RWPE2 (cell line): ENCODE measurements at regions not wholly inside any gene's neighbourhood (a gene's known extent, or its start where the extent isn't known, plus 50 kb on each side); places are given as distances from the start of the nearest gene placed in this dataset.

ENCODE experiments used
- ATAC-seq: fragments of 200-7000 bp; cut with Tn5 transposase; 3 replicates; pipeline ENCODE4 v1.9.1; 2021; ENCODE audit warnings: low read depth
- DNase-seq: peaks from one replicate; pipeline ENCODE4 v3.0.0-alpha.2; 2020; ENCODE audit warnings: low spot score
- H3K27ac ChIP-seq: fragments of 450-650 bp; 2 replicates; pipeline ENCODE4 v1.5.1; 2017; ENCODE audit warnings: mild to moderate bottlenecking; ENCODE audit not compliant: poor library complexity, severe bottlenecking
- H3K27me3 ChIP-seq: fragments of 250-450 bp; sonication (Bioruptor Pico); 2 replicates; pipeline ENCODE4 v1.5.1; 2021; ENCODE audit warnings: mild to moderate bottlenecking, moderate library complexity; ENCODE audit not compliant: insufficient read depth, poor library complexity, severe bottlenecking
- H3K36me3 ChIP-seq: fragments of 250-450 bp; sonication (Bioruptor Pico); 2 replicates; pipeline ENCODE4 v1.5.1; 2020; ENCODE audit warnings: low read depth, mild to moderate bottlenecking, moderate library complexity
- H3K4me1 ChIP-seq: fragments of 250-450 bp; sonication (Bioruptor Pico); 2 replicates; pipeline ENCODE4 v1.5.1; 2021; ENCODE audit warnings: mild to moderate bottlenecking, moderate library complexity; ENCODE audit not compliant: insufficient read depth, poor library complexity, severe bottlenecking
- H3K4me3 ChIP-seq: fragments of 250-450 bp; sonication (Bioruptor Pico); 2 replicates; pipeline ENCODE4 v1.5.1; 2021; ENCODE audit warnings: mild to moderate bottlenecking, moderate library complexity; ENCODE audit not compliant: severe bottlenecking
- H3K9me3 ChIP-seq: fragments of 250-450 bp; sonication (Bioruptor Pico); 2 replicates; pipeline ENCODE4 v1.5.1; 2021; ENCODE audit warnings: mild to moderate bottlenecking, moderate library complexity; ENCODE audit not compliant: severe bottlenecking
- CTCF ChIP-seq: fragments of 450-650 bp; IDR thresholded peaks from one replicate; pipeline ENCODE4 v1.5.1; 2017; ENCODE audit warnings: mild to moderate bottlenecking, moderate library complexity; ENCODE audit not compliant: poor library complexity, severe bottlenecking

- TF ChIP-seq CTCF = no peak
- no peak overlapping the region for H3K4me3 ChIP-seq
- H3K27ac ChIP-seq = no peak overlapping the region
- H3K9me3 ChIP-seq = peaks cover 2% of the 10 kb centered on the region
- no peaks in the 10 kb centered on the region for H3K4me1 ChIP-seq
- ATAC-seq (no peak), DNase-seq (no peak)
- no peaks in the 10 kb centered on the region for H3K36me3 ChIP-seq
- no peaks in the 10 kb centered on the region for H3K27me3 ChIP-seq
Observed at GRCh38 chr2:220068846-220069245, 441.4 kb downstream of the SLC4A3 start.

GRCh38 chr2:220070349-220070748 lies 442.9 kb downstream of the SLC4A3 start:
- no peaks in the 10 kb centered on the region for H3K27me3 ChIP-seq
- no peak overlapping the region for H3K27ac ChIP-seq
- no peak for ATAC-seq

GRCh38 chr2:220071696-220072095 lies 444.3 kb downstream of the SLC4A3 start:
- TF ChIP-seq CTCF = no peak
- H3K36me3 ChIP-seq = no peaks in the 10 kb centered on the region
- no peaks in the 10 kb centered on the region for H3K27me3 ChIP-seq
- H3K4me3 ChIP-seq = no peak overlapping the region
- H3K4me1 ChIP-seq = no peaks in the 10 kb centered on the region
- H3K9me3 ChIP-seq = peaks cover 2% of the 10 kb centered on the region
- DNase-seq = no peak
- ATAC-seq = no peak
- H3K27ac ChIP-seq = no peak overlapping the region

More at GRCh38 chr2:220070349-220070748, 442.9 kb downstream of the SLC4A3 start:
- TF ChIP-seq CTCF = no peak
- no peak overlapping the region for H3K4me3 ChIP-seq
- H3K9me3 ChIP-seq = peaks cover 2% of the 10 kb centered on the region
- no peaks in the 10 kb centered on the region for H3K4me1 ChIP-seq
- DNase-seq = no peak
- H3K36me3 ChIP-seq = no peaks in the 10 kb centered on the region

GRCh38 chr2:220072669-220073220 lies 445.3 kb downstream of the SLC4A3 start:
- ATAC-seq = no peak
- H3K9me3 ChIP-seq = peaks cover 2% of the 10 kb centered on the region
- H3K4me3 ChIP-seq = no peak overlapping the region
- H3K36me3 ChIP-seq = no peaks in the 10 kb centered on the region
- H3K27ac ChIP-seq = no peak overlapping the region
- DNase-seq = no peak
- no peak for TF ChIP-seq CTCF
- H3K27me3 ChIP-seq = no peaks in the 10 kb centered on the region
- no peaks in the 10 kb centered on the region for H3K4me1 ChIP-seq

- Histone ChIP-seq H3K27ac (no peak overlapping the region), H3K9me3 (no peaks in the 10 kb centered on the region), H3K4me3 (no peak overlapping the region), H3K4me1 (no peaks in the 10 kb centered on the region), H3K27me3 (no peaks in the 10 kb centered on the region), H3K36me3 (no peaks in the 10 kb centered on the region)
- no peak for ATAC-seq
- TF ChIP-seq CTCF = no peak
- no peak for DNase-seq
Observed at GRCh38 chr2:220075835-220076234, 448.4 kb downstream of the SLC4A3 start.
